HG03196 (cell line): ENCODE measurements at regions not wholly inside any gene's neighbourhood (a gene's known extent, or its start where the extent isn't known, plus 50 kb on each side); places are given as distances from the start of the nearest gene placed in this dataset.
A peak's percentile ranks its signal among the peaks of the same experiment; 100 is the strongest.

Experiments used
- ATAC-seq: cut with Tn5 transposase; IDR thresholded peaks from one replicate; pipeline ENCODE4 v1.9.1; 2021; ENCODE audit not compliant: unreplicated experiment

DNA sequence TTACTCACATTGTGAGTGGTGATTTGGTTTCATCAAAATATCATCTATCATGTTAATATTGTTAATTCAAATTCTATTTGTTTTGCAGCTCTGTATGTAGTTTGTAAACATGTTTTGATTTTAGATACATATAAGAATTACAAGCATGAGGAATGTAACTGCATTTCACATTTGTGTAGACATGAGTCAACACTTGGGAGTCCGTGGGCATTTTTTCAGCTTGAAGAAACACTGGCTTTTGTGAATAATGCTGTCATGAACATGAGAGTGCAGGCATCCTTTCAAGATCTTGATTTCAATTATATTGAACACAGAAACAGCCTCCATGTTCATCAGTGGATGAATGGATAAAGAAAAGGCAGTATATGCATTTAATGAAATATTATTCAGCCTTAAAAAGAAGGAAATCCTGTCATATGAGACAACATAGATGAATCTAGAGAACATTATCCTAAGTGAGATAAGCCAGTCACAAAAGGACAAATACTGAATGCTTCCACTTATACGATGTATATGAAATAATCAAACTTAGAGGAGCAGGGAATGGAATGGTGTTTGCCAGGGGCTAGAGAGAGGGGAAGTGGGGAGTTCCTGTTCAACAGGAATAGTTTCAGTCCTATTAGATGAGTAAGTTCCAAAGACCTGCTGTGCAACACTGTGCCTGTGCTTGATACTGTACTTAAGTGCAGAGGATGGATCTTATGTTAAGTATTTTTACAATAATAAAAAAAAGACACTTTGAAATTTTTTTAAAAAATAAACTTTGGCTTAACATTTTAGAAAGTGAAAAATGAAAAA lies 194.9 kb downstream of the LRATD1 start:
- no peak for ATAC-seq

DNA sequence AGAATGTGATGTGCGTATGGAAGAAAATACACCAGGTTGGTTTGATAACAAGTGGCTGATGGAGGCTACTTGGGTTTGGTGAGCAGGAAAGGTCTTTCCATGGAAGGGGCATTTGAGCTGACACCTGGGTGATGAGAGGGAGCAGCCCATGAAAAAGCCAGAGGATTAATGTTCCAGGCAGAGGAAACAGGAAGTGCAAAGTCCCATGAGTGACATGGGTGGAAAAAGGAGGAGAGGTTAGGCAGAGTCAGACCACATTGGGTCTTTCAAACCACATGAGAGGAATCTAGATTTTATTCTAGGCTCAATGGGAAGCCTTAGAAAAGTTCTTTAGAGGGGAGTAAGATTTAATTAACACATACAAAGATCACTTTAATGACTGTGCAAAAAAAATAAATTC lies 195.7 kb downstream of the LRATD1 start:
- no peak for ATAC-seq

- no peak for ATAC-seq
Observed at GRCh38 chr2:14828968-14829367, 196.5 kb downstream of the LRATD1 start.

GRCh38 chr2:14831458-14831857 lies 198.9 kb downstream of the LRATD1 start:
- no peak for ATAC-seq

DNA sequence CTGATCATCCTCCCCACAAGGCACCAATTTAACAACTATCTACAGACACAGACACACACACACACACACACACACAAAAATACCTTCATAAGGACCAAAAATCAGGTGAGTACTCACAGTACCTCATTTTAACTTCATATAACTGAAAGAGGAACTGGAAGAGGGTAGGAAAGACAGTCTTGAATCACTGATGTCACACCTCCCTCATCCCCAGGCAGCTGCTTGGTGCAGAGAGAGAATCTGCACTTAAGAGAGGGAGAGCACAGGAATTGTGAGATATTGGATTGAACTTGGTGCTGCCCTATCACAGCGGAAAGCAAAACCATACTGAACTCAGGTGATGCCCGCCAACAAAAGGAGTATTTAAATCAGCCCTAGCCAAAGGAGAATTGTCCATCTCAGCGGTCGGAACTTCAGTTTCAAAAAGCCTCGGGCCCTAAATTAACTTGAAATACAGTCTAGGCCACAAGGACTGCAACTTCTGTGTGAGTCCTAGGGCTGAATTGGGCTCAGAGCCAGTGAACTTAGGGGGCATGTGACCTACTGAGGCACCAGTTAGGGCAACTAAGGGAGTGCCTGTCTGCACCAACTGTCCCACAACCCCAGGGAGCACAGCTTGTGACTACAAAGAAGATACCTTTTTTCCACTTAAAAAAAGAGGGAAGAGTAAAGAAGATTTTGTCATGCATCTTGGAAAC lies 211.1 kb downstream of the LRATD1 start:
- no peak for ATAC-seq

- no peak for ATAC-seq
Observed at GRCh38 chr2:14855751-14856150, 223.2 kb downstream of the LRATD1 start.

- ATAC-seq, result no peak
Observed at GRCh38 chr2:14861181-14861580, 228.7 kb downstream of the LRATD1 start.

DNA sequence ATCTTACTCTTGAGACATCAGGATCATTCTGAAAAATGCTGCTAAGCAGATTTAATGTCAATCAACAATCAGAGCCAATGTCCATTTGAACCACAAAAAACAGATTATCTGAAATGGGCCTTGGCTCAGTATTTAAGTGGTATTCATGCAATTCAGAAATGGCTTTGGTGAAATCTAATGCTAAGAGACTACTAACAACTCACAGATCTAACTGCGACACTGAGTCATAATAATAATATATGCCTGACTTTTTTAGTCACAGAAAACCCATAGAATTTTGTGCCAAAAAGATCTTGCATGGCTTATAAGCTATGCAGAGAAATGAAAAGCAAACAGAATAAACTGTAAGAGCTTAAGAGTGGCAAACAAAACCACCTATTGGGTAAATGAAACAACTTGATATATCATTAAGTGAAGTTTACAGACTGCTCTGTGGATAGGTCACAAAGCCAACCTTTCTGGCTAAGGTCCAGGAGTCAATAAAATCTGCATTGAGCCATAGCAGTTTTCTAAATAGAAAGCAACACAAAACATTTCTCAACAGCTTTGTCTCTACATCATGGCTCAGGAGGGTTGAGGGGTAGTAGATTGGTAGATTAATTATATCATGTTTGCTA lies 234.3 kb downstream of the LRATD1 start:
- ATAC-seq, result no peak

DNA sequence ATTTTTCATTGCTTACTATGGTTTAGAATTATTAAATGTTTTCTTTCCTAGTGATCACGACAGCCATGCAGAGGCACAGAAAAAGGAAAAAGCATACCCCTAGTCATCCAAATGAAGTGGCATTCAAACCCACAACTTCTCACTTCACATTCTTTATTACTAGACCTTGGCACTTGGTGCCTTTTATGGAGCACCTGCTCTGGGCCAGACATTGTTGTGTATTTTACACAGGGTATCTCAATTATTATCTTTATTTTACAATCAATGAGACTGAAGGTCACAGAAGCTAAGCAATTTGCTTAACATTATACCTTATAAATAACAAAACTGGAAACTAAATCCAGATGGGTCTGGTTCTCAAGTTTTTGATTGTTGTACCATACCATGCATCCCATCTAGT lies 235.3 kb downstream of the LRATD1 start:
- no peak for ATAC-seq

GRCh38 chr2:14872779-14873325 lies 240.3 kb downstream of the LRATD1 start:
- no peak for ATAC-seq

DNA sequence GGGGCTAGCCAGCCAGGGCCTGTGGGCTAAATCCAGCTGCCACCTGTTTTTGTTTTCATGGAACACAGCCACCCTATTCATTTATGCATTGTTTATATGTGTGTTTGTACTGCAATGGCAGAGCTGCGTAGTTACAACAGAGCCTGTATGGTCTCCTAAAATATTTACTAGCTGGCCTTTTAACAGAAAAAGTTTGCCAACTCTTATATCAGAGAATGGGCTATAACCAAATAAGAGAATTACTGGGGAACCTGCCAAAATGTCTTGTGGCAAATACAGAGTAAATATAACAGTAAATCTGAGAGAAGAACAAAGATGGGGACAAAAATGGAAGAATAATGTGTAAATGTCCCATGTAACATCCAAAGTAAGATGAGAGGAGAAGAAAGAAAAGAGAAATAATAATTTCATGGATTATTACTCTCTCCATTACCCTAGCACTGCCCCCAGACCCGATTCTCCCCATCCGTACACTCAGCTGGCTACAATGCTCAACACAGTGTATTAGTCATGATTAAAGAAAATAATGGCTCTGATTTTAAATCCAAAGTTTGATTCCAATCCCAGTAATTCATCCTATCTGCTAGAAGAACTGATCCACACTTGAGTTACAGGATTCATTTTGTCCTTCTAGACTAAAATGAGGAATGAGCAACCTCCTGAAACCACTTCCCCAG lies 249.3 kb downstream of the LRATD1 start:
- no peak for ATAC-seq

DNA sequence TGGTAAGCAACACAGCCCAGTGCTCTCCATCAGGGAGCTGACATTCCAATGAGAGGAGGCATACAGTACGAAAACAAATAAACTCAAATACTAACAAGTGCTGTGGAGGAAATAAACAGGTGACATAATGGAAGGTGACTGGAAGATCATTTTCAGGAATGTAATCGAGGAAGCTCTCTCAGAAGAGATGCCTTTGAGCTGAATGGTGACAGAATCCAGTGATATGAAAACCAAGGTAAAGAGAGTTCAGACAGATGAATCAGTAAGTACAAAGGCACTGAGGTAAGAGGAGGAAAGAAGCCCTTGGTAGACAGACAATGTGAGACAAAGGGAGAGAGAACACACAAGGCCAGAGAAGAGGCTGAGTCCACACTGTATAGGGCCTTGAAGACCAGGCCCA lies 252.1 kb downstream of the LRATD1 start:
- ATAC-seq, result no peak

- no peak for ATAC-seq
Observed at GRCh38 chr2:14891546-14891945, 259.0 kb downstream of the LRATD1 start.

DNA sequence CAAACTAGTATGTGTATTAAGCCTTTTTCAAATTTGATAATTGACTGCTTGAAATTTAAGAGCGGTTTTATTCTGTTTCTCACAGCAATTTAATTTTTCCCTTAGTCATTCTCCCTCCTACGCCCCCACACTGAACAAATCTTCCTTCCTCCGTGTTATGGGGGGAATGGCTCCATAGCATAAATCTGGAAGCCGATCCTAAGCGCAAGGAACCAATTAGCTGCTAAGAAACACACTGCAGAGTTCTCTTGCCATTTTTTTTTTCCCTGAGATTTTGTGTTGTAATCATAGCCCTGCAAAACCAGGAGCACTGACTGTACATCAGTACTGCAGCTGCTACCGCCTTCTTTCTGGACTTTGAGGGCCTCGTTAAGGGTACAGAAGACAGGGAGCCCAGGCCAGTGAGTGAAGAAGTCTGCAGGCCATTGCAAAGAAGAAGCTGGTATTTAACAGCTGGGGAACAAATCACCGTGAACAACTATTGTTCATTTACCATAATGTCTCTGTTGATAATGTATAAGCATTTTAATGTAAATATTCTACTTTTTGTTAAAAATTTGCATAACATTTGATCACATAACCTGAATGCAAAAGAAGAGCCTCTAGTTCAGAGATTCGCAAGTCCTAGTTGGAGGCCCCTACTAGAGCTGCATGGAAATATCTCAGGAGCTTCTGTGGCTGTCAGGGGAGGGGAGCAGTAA lies 264.0 kb downstream of the LRATD1 start:
- ATAC-seq, result no peak

DNA sequence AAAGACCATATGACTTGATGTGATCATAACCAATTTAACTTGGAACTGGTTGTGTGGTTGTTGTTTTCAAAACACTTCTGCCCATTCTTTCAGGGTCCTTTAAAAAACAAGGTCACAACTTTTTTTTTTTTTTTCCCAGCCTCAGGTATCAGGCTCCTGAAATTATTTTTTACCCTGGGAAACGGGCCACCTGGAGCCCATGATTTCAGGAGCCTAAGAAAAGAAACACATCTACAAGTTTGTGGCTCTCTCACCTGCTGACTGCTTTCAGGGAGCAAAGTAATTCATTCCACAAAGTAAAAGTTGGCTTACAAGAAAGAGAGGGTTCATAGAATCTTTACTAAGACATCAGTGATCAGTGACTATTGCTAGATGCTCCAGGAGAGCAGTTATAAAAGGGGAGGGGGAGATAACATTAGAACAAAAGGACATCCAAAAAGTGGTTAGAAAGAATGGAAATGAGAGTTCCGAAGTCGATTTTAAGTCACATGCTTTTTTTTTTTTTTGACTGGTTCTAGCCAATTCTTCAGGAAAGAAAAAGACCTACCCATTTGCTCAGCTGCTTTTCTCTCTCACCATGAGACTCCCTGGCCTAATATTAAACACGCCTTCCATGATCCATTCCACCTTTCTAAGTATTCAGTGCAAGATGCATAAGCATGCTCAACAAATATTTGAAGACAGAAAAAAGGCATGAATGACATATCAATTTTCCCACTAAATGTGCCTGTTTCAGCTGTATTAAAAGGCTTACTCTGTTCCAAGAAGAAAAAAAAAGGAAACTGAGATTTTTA lies 267.3 kb downstream of the LRATD1 start:
- ATAC-seq, result no peak

GRCh38 chr2:14901737-14902136 lies 269.2 kb downstream of the LRATD1 start:
- no peak for ATAC-seq

DNA sequence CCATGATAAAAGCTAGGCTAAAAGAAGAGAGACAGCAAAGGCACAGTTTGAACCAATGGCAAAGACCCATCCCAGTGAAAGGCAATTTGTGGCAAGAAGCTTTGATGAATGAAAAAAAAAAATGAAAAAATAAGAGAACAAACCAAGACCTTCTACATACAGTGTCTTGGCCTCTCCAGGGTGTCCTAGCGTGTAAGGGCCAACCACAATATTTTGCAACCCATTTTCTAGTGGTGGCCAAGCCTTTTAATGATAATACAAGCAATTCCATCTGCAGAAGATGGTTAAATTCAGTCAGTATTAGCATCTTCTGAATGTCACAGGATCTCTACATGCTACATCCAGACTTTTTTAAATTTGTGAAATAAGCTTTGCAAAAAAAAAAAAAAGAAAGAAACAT lies 270.4 kb downstream of the LRATD1 start:
- no peak for ATAC-seq

- peak; percentile 99 for ATAC-seq
Observed at GRCh38 chr2:14903709-14904374, 271.3 kb downstream of the LRATD1 start.

DNA sequence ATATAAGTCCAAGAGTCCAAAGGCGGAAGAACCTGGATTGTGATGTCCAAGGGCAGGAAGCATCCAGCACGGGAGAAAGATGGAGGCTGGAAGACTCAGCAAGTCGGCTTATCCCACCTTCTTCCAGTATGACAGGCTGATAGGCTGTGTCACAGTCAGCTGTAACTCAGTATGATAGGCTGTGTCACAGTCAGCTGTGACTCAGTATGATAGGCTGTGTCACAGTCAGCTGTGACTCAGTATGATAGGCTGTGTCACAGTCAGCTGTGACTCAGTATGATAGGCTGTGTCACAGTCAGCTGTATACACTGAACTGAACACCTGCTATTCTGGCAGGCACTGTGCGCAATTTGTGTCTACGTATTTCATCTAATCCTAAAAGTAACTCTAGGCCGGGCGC lies 271.9 kb downstream of the LRATD1 start:
- ATAC-seq, result peak; percentile 2
